K562 (cell line): ENCODE measurements at regions not wholly inside any gene's neighbourhood (a gene's known extent, or its start where the extent isn't known, plus 50 kb on each side); places are given as distances from the start of the nearest gene placed in this dataset.
"Not testable (repeated sequence)": the region's sequence is repeated elsewhere in the genome, so short reads cannot be mapped to it uniquely, and the experiment has no call there.

Experiments
- TFAP4 ChIP-seq: sonication (generic); formaldehyde crosslinking; IDR thresholded peaks from 2 replicates; pipeline ENCODE4 v1.8.0; 2022; ENCODE audit warnings: missing genetic modification reagents, mild to moderate bottlenecking, moderate library complexity, borderline replicate concordance
- ZFP36 ChIP-seq: fragments of 150-350 bp; IDR thresholded peaks from 2 replicates; pipeline ENCODE4 v1.6.1; 2018; ENCODE audit warnings: low read length, low read depth; ENCODE audit not compliant: partially characterized antibody
- TF ChIP-seq, protein P1 (sequence below): sonication (generic); formaldehyde crosslinking; IDR thresholded peaks from 2 replicates; pipeline ENCODE4 v1.5.0; 2020; ENCODE audit warnings: missing genetic modification reagents

DNA sequence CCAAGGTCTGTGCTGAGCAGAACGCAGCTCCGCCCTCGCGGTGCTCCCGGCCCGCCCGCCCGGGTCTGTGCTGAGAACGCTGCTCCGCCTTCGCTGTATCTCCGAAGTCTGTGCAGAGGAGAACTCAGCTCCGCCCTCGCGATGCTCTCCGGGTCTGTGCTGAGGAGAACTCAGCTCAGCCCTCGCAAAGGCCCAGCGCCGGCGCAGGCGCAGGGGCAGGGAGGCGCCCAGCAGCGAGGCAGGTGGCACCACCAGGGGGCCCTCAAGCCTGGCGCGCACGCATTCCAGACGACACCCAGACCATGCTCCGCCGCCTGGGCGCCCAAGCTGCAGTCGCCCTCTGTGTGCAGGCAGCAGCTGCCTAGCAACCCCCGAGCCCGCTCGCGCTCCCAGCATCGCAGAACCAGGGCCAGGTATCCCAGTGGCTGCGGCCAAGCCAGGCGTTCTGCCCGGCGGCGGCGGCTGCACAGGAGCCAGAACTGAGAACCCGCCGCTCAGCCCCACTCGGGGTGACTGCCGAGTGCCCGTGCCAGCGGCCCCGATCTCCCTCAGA lies 672.1 kb upstream of the DEFB115 start:
- TF ChIP-seq, protein P1, sequence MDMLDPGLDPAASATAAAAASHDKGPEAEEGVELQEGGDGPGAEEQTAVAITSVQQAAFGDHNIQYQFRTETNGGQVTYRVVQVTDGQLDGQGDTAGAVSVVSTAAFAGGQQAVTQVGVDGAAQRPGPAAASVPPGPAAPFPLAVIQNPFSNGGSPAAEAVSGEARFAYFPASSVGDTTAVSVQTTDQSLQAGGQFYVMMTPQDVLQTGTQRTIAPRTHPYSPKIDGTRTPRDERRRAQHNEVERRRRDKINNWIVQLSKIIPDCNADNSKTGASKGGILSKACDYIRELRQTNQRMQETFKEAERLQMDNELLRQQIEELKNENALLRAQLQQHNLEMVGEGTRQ (CRISPR knock-in tag): not testable (repeated sequence)
- TF ChIP-seq TFAP4 (CRISPR knock-in tag): not testable (repeated sequence)
- peak; percentile 36 for TF ChIP-seq ZFP36
